SK-N-SH treated with all-trans-retinoic acid at 6 μM for 48 hours (cell line): ENCODE measurements at regions not wholly inside any gene's neighbourhood (a gene's known extent, or its start where the extent isn't known, plus 50 kb on each side); places are given as distances from the start of the nearest gene placed in this dataset.

Source experiments
- BACH2 ChIP-seq: fragments of 250-450 bp; sonication (Bioruptor Pico); IDR thresholded peaks from 2 replicates; pipeline ENCODE4 v1.9.0; 2021; ENCODE audit warnings: mild to moderate bottlenecking, borderline replicate concordance
- OSR1 ChIP-seq: fragments of 250-450 bp; sonication (Bioruptor Pico); IDR thresholded peaks from 2 replicates; pipeline ENCODE4 v1.8.0; 2022; ENCODE audit warnings: moderate library complexity, mild to moderate bottlenecking, inconsistent platforms
- POU6F1 ChIP-seq: fragments of 250-450 bp; sonication (Bioruptor Pico); IDR thresholded peaks from 2 replicates; pipeline ENCODE4 v1.8.0; 2021; ENCODE audit warnings: low read depth, mild to moderate bottlenecking, moderate library complexity, borderline replicate concordance
- RARB ChIP-seq: fragments of 250-450 bp; sonication (Bioruptor Pico); IDR thresholded peaks from 2 replicates; pipeline ENCODE4 v1.8.0; 2021; ENCODE audit warnings: mild to moderate bottlenecking, moderate library complexity
- TSHZ2 ChIP-seq: fragments of 250-450 bp; sonication (Bioruptor Pico); IDR thresholded peaks from 2 replicates; pipeline ENCODE4 v1.5.0; 2020; ENCODE audit warnings: mild to moderate bottlenecking, moderate library complexity
- ZFP3 ChIP-seq: fragments of 250-450 bp; sonication (Bioruptor Pico); IDR thresholded peaks from 2 replicates; pipeline ENCODE4 v1.5.0; 2020; ENCODE audit warnings: mild to moderate bottlenecking, moderate library complexity
- ZFP30 ChIP-seq: fragments of 450-650 bp; formaldehyde crosslinking; IDR thresholded peaks from 2 replicates; pipeline ENCODE4 v1.5.0; 2022; ENCODE audit warnings: mild to moderate bottlenecking, moderate library complexity
- ZNF565 ChIP-seq: fragments of 450-650 bp; formaldehyde crosslinking; conservative IDR thresholded peaks from 2 replicates; pipeline ENCODE4 v1.5.0; 2020; ENCODE audit warnings: low read depth, mild to moderate bottlenecking, moderate library complexity
- ZNF8 ChIP-seq: fragments of 450-650 bp; formaldehyde crosslinking; IDR thresholded peaks from 2 replicates; pipeline ENCODE4 v1.5.0; 2020; ENCODE audit warnings: mild to moderate bottlenecking, moderate library complexity

- no peak for TF ChIP-seq POU6F1 (CRISPR knock-in tag)
- TF ChIP-seq ZFP30 (CRISPR knock-in tag): no peak
- TF ChIP-seq BACH2 (CRISPR knock-in tag): no peak
- TF ChIP-seq RARB: no peak
- TF ChIP-seq ZFP3: no peak
- TF ChIP-seq TSHZ2 (CRISPR knock-in tag): no peak
- TF ChIP-seq ZNF8 (CRISPR knock-in tag): no peak
- no peak for TF ChIP-seq ZNF565 (CRISPR knock-in tag)
- no peak for TF ChIP-seq OSR1 (CRISPR knock-in tag)
These were observed 716.0 kb upstream of the EYS start for GRCh38 chr6:66423047-66423446.
